Upper lobe of left lung (tissue), 4 donors: ENCODE measurements at regions not wholly inside any gene's neighbourhood (a gene's known extent, or its start where the extent isn't known, plus 50 kb on each side); places are given as distances from the start of the nearest gene placed in this dataset.

ENCODE experiments used
- POLR2A ChIP-seq, 4 donors: fragments of 450-650 bp; IDR thresholded peaks; one replicate each; pipeline ENCODE4 v1.5.1; 2016 to 2017; ENCODE audit warnings: antibody characterized with exemption in 4 of 4, mild to moderate bottlenecking in 2 of 4
- TF ChIP-seq, protein P1 (sequence below), 6 experiments: fragments of 450-650 bp in 4 of 6; fragments of 200-600 bp in 2 of 6; sonication (generic) in 2 of 6; IDR thresholded peaks; one replicate each; pipeline ENCODE4 v1.5.1; 2016 to 2019; ENCODE audit warnings: antibody characterized with exemption in 6 of 6

DNA sequence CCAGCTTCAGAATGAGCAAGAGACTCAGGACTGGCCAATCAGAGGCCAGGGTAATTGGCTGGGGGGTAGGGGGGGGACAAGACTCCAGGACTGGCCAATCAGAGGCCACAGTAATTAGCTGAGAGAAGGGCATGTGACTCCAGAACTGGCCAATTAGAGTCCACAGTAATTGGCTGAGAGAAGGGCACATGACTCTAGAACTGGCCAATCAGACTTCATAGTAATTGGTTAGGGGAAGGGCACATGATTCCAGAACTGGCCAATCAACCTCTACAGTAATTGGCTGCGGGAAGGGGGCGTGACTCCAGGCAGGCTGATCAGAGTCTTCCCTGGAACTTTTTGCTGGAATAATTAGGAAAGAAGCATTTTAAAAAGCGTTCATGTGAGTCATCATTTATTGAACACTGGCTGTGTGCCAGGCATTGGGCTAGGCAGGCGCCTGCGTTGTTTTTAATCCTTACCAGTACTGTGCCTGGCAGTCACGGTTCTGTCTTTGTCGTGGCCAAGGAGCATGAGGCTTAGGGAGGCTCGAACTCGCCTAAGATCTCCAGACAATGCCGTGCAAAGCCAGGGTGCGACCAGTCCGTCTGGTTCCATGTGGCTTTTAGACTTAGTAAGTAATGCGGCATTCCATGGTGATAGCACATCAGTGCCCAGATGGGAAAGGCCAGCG lies 508.1 kb downstream of the TBC1D22A start:
- TF ChIP-seq, protein P1, sequence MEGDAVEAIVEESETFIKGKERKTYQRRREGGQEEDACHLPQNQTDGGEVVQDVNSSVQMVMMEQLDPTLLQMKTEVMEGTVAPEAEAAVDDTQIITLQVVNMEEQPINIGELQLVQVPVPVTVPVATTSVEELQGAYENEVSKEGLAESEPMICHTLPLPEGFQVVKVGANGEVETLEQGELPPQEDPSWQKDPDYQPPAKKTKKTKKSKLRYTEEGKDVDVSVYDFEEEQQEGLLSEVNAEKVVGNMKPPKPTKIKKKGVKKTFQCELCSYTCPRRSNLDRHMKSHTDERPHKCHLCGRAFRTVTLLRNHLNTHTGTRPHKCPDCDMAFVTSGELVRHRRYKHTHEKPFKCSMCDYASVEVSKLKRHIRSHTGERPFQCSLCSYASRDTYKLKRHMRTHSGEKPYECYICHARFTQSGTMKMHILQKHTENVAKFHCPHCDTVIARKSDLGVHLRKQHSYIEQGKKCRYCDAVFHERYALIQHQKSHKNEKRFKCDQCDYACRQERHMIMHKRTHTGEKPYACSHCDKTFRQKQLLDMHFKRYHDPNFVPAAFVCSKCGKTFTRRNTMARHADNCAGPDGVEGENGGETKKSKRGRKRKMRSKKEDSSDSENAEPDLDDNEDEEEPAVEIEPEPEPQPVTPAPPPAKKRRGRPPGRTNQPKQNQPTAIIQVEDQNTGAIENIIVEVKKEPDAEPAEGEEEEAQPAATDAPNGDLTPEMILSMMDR (IDR thresholded peaks at IDR 0.05) = no peak
- no peak for TF ChIP-seq POLR2A (IDR thresholded peaks at IDR 0.05)
